HG03039 (cell line): ENCODE measurements at regions not wholly inside any gene's neighbourhood (a gene's known extent, or its start where the extent isn't known, plus 50 kb on each side); places are given as distances from the start of the nearest gene placed in this dataset.
"Not testable (repeated sequence)": the region's sequence is repeated elsewhere in the genome, so short reads cannot be mapped to it uniquely, and the experiment has no call there.

Experiments used
- ATAC-seq: cut with Tn5 transposase; IDR thresholded peaks from one replicate; pipeline ENCODE4 v1.9.1; 2021; ENCODE audit warnings: mild to moderate bottlenecking, moderate library complexity; ENCODE audit not compliant: unreplicated experiment

- no peak for ATAC-seq
These were observed 142.9 kb downstream of the TFAP2B start for GRCh38 chr6:50961611-50962010.

- ATAC-seq, result no peak
These were observed 143.6 kb downstream of the TFAP2B start for GRCh38 chr6:50962213-50962759.

- ATAC-seq, result no peak
These were observed 145.3 kb downstream of the TFAP2B start for GRCh38 chr6:50963952-50964351.

- no peak for ATAC-seq
These were observed 146.8 kb downstream of the TFAP2B start for GRCh38 chr6:50965495-50965894.

GRCh38 chr6:50966532-50966931 is 147.9 kb downstream of the TFAP2B start:
- peak; percentile 92 for ATAC-seq

- ATAC-seq, result peak; percentile 43
These were observed 148.3 kb downstream of the TFAP2B start for GRCh38 chr6:50966986-50967385.

GRCh38 chr6:50968246-50968645 is 149.6 kb downstream of the TFAP2B start:
- not testable (repeated sequence) for ATAC-seq

GRCh38 chr6:50970908-50971307 is 152.2 kb downstream of the TFAP2B start:
- no peak for ATAC-seq

- ATAC-seq, result no peak
These were observed 154.8 kb downstream of the TFAP2B start for GRCh38 chr6:50973464-50973863.

- ATAC-seq, result no peak
These were observed 155.6 kb downstream of the TFAP2B start for GRCh38 chr6:50974319-50974718.

- no peak for ATAC-seq
These were observed 156.5 kb downstream of the TFAP2B start for GRCh38 chr6:50975216-50975615.

- ATAC-seq, result no peak
These were observed 158.2 kb downstream of the TFAP2B start for GRCh38 chr6:50976907-50977306.

GRCh38 chr6:50977796-50978195 is 159.1 kb downstream of the TFAP2B start:
- ATAC-seq, result no peak

GRCh38 chr6:50978380-50979170 is 159.9 kb downstream of the TFAP2B start:
- ATAC-seq, result no peak

GRCh38 chr6:50979171-50979525 is 160.5 kb downstream of the TFAP2B start:
- ATAC-seq, result no peak

- ATAC-seq, result no peak
These were observed 165.5 kb downstream of the TFAP2B start for GRCh38 chr6:50984135-50984534.

- no peak for ATAC-seq
These were observed 167.6 kb downstream of the TFAP2B start for GRCh38 chr6:50986319-50986718.

GRCh38 chr6:50989123-50989522 is 170.5 kb downstream of the TFAP2B start:
- ATAC-seq, result no peak

- ATAC-seq, result no peak
These were observed 172.2 kb downstream of the TFAP2B start for GRCh38 chr6:50990750-50991446.

- ATAC-seq, result no peak
These were observed 173.6 kb downstream of the TFAP2B start for GRCh38 chr6:50992232-50992631.

- no peak for ATAC-seq
These were observed 174.3 kb downstream of the TFAP2B start for GRCh38 chr6:50992704-50993625.
